ENCODE measurements at regions not wholly inside any gene's neighbourhood (a gene's known extent, or its start where the extent isn't known, plus 50 kb on each side); places are given as distances from the start of the nearest gene placed in this dataset.

- H3K27me3 ChIP-seq (ENCODE audit: insufficient read depth, low read length, poor library complexity) = no peaks in the 10 kb centered on the region
- H3K9me3 ChIP-seq (ENCODE audit: insufficient read depth, low read length, severe bottlenecking) = no peaks in the 10 kb centered on the region
- H3K4me1 ChIP-seq (ENCODE audit: insufficient read depth, low read length) = no peaks in the 10 kb centered on the region
- no peak overlapping the region for H3K4me2 ChIP-seq (ENCODE audit: insufficient read depth, low read length)
- no peak overlapping the region for H3K9ac ChIP-seq (ENCODE audit: low read depth, low read length)
- H2AFZ ChIP-seq (ENCODE audit: low read depth, low read length) = no peak overlapping the region
- no peak for TF ChIP-seq EZH2 (IDR thresholded peaks at IDR 0.05; ENCODE audit: borderline replicate concordance, low read depth, low read length, severe bottlenecking)
- TF ChIP-seq CTCF (IDR thresholded peaks at IDR 0.05; ENCODE audit: borderline replicate concordance, extremely low read depth, low read length, poor library complexity, severe bottlenecking) = no peak
- H4K20me1 ChIP-seq (ENCODE audit: insufficient read depth, low read length) = no peaks in the 10 kb centered on the region
- H3K27ac ChIP-seq (ENCODE audit: low read length) = no peak overlapping the region
- H3K36me3 ChIP-seq (ENCODE audit: insufficient read depth, low read length) = no peaks in the 10 kb centered on the region
- H3K4me3 ChIP-seq (ENCODE audit: low read depth in 1 of 2, low read length in 2 of 2) = no peak overlapping the region
- no peaks in the 10 kb centered on the region for H3K79me2 ChIP-seq (ENCODE audit: insufficient read depth, low read length)
- DNase-seq = no peak
- no peak for ATAC-seq (ENCODE audit: insufficient read depth, low read depth)
Measured at GRCh38 chr6:151716526-151716932, 91.0 kb upstream of the ESR1 start.

GRCh38 chr6:151719070-151719469, 88.4 kb upstream of the ESR1 start:
- no peak overlapping the region for H3K9ac ChIP-seq (ENCODE audit: low read depth, low read length)
- no peak for TF ChIP-seq CTCF (IDR thresholded peaks at IDR 0.05; ENCODE audit: borderline replicate concordance, extremely low read depth, low read length, poor library complexity, severe bottlenecking)
- no peak for TF ChIP-seq EZH2 (IDR thresholded peaks at IDR 0.05; ENCODE audit: borderline replicate concordance, low read depth, low read length, severe bottlenecking)
- ATAC-seq (ENCODE audit: insufficient read depth, low read depth) (no peak), DNase-seq (no peak)
- no peaks in the 10 kb centered on the region for H3K79me2 ChIP-seq (ENCODE audit: insufficient read depth, low read length)
- no peak overlapping the region for H3K4me2 ChIP-seq (ENCODE audit: insufficient read depth, low read length)
- H3K9me3 ChIP-seq (ENCODE audit: insufficient read depth, low read length, severe bottlenecking) = no peaks in the 10 kb centered on the region
- no peaks in the 10 kb centered on the region for H3K36me3 ChIP-seq (ENCODE audit: insufficient read depth, low read length)
- no peak overlapping the region for H2AFZ ChIP-seq (ENCODE audit: low read depth, low read length)
- no peaks in the 10 kb centered on the region for H3K27me3 ChIP-seq (ENCODE audit: insufficient read depth, low read length, poor library complexity)
- no peak overlapping the region for H3K4me3 ChIP-seq (ENCODE audit: low read depth in 1 of 2, low read length in 2 of 2)
- H3K4me1 ChIP-seq (ENCODE audit: insufficient read depth, low read length) = no peaks in the 10 kb centered on the region
- no peaks in the 10 kb centered on the region for H4K20me1 ChIP-seq (ENCODE audit: insufficient read depth, low read length)
- no peak overlapping the region for H3K27ac ChIP-seq (ENCODE audit: low read length)

GRCh38 chr6:151721146-151721545, 86.3 kb upstream of the ESR1 start:
- Histone ChIP-seq H4K20me1 (ENCODE audit: insufficient read depth, low read length) (no peaks in the 10 kb centered on the region), H3K4me2 (ENCODE audit: insufficient read depth, low read length) (no peak overlapping the region), H3K27me3 (ENCODE audit: insufficient read depth, low read length, poor library complexity) (no peaks in the 10 kb centered on the region), H3K9me3 (ENCODE audit: insufficient read depth, low read length, severe bottlenecking) (no peaks in the 10 kb centered on the region), H3K9ac (ENCODE audit: low read depth, low read length) (no peak overlapping the region), H3K79me2 (ENCODE audit: insufficient read depth, low read length) (no peaks in the 10 kb centered on the region), H3K4me3 (ENCODE audit: low read depth in 1 of 2, low read length in 2 of 2) (no peak overlapping the region), H3K36me3 (ENCODE audit: insufficient read depth, low read length) (no peaks in the 10 kb centered on the region), H3K4me1 (ENCODE audit: insufficient read depth, low read length) (no peaks in the 10 kb centered on the region), H2AFZ (ENCODE audit: low read depth, low read length) (no peak overlapping the region), H3K27ac (ENCODE audit: low read length) (no peak overlapping the region)
- DNase-seq (no peak), ATAC-seq (ENCODE audit: insufficient read depth, low read depth) (no peak)
- TF ChIP-seq EZH2 (IDR thresholded peaks at IDR 0.05; ENCODE audit: borderline replicate concordance, low read depth, low read length, severe bottlenecking) (no peak), CTCF (IDR thresholded peaks at IDR 0.05; ENCODE audit: borderline replicate concordance, extremely low read depth, low read length, poor library complexity, severe bottlenecking) (no peak)

- no peaks in the 10 kb centered on the region for H4K20me1 ChIP-seq (ENCODE audit: insufficient read depth, low read length)
- TF ChIP-seq CTCF (IDR thresholded peaks at IDR 0.05; ENCODE audit: borderline replicate concordance, extremely low read depth, low read length, poor library complexity, severe bottlenecking) = no peak
- TF ChIP-seq EZH2 (IDR thresholded peaks at IDR 0.05; ENCODE audit: borderline replicate concordance, low read depth, low read length, severe bottlenecking) = no peak
- no peak for ATAC-seq (ENCODE audit: insufficient read depth, low read depth)
- H3K9me3 ChIP-seq (ENCODE audit: insufficient read depth, low read length, severe bottlenecking) = no peaks in the 10 kb centered on the region
- H3K36me3 ChIP-seq (ENCODE audit: insufficient read depth, low read length) = no peaks in the 10 kb centered on the region
- no peaks in the 10 kb centered on the region for H3K79me2 ChIP-seq (ENCODE audit: insufficient read depth, low read length)
- H3K27ac ChIP-seq (ENCODE audit: low read length) = no peak overlapping the region
- no peaks in the 10 kb centered on the region for H3K4me1 ChIP-seq (ENCODE audit: insufficient read depth, low read length)
- DNase-seq = no peak
- no peak overlapping the region for H2AFZ ChIP-seq (ENCODE audit: low read depth, low read length)
- H3K9ac ChIP-seq (ENCODE audit: low read depth, low read length) = no peak overlapping the region
- no peaks in the 10 kb centered on the region for H3K27me3 ChIP-seq (ENCODE audit: insufficient read depth, low read length, poor library complexity)
- no peak overlapping the region for H3K4me2 ChIP-seq (ENCODE audit: insufficient read depth, low read length)
- no peak overlapping the region for H3K4me3 ChIP-seq (ENCODE audit: low read depth in 1 of 2, low read length in 2 of 2)
Measured at GRCh38 chr6:151721671-151722070, 85.8 kb upstream of the ESR1 start.

Measured in DND-41 (cell line).